Esophagus squamous epithelium (tissue), 5 donors: ENCODE measurements at regions not wholly inside any gene's neighbourhood (a gene's known extent, or its start where the extent isn't known, plus 50 kb on each side); places are given as distances from the start of the nearest gene placed in this dataset.

Experiments
- DNase-seq: peaks from one replicate; lab custom pipeline; 2025; lab: John Stamatoyannopoulos, UW
- H3K27ac ChIP-seq, 4 donors: fragments of 200-600 bp; sonication (generic); one replicate each; pipeline ENCODE4 v1.5.1; 2016 to 2019; ENCODE audit warnings: mild to moderate bottlenecking in 1 of 4
- H3K27me3 ChIP-seq, 4 donors: fragments of 200-600 bp; sonication (generic); 1 replicate in 3 of 4; 2 replicates in 1 of 4; pipeline versions ENCODE4 v1.5.1 to v1.6.0; 2017 to 2021; ENCODE audit warnings: antibody characterized with exemption in 1 of 4
- H3K36me3 ChIP-seq, 3 donors: fragments of 200-600 bp; sonication (generic); one replicate each; pipeline ENCODE4 v1.5.1; 2016 to 2019
- H3K4me1 ChIP-seq, 3 donors: fragments of 200-600 bp; sonication (generic); one replicate each; pipeline ENCODE4 v1.5.1; 2017 to 2019
- H3K4me3 ChIP-seq, 4 donors: fragments of 200-600 bp; sonication (generic); 1 replicate in 3 of 4; 2 replicates in 1 of 4; pipeline ENCODE4 v1.5.1; 2016 to 2019; ENCODE audit warnings: mild to moderate bottlenecking in 2 of 4, moderate library complexity in 1 of 4
- H3K9me3 ChIP-seq, 3 donors: fragments of 200-600 bp; sonication (generic); one replicate each; pipeline ENCODE4 v1.5.1; 2016 to 2019
- CTCF ChIP-seq, 6 experiments: fragments of 450-650 bp in 4 of 6; fragments of 200-600 bp in 2 of 6; sonication (generic) in 2 of 6; IDR thresholded peaks; one replicate each; pipeline ENCODE4 v1.5.1; 2016 to 2019; ENCODE audit warnings: antibody characterized with exemption in 6 of 6, mild to moderate bottlenecking in 4 of 6, moderate library complexity in 4 of 6
- POLR2A ChIP-seq, 4 donors: fragments of 450-650 bp; IDR thresholded peaks; one replicate each; pipeline ENCODE4 v1.6.1; 2017; ENCODE audit warnings: antibody characterized with exemption in 4 of 4, mild to moderate bottlenecking in 4 of 4, moderate library complexity in 3 of 4
- WGBS, 2 donors: methylation state at CpG; one replicate each; pipeline ENCODE4 v1.1.5; 2018; 5-methylcytosine and 5-hydroxymethylcytosine counted together
- intact Hi-C: fragments of 100-400 bp; cut with DNase I; formaldehyde crosslinking; loops from one replicate; pipeline ENCODE4 v1.15.0; 2022
- donor health status: DM: yes; HTN: yes; CAD: no.

- Histone ChIP-seq H3K9me3 (no peaks in the 10 kb centered on the region), H3K4me1 (no peaks in the 10 kb centered on the region), H3K36me3 (no peaks in the 10 kb centered on the region), H3K4me3 (no peak overlapping the region), H3K27me3 (no peaks in the 10 kb centered on the region), H3K27ac (no peak overlapping the region)
- TF ChIP-seq CTCF (IDR thresholded peaks at IDR 0.05) = no peak
- no peak for TF ChIP-seq POLR2A (IDR thresholded peaks at IDR 0.05)
- no peak for DNase-seq
- intact Hi-C loops = no loop called here
- 36 to 43% methylated on average over 9 to 12 of the region's 12 CpGs for WGBS, 2 donors
Observed at GRCh38 chr20:61129311-61129710, 122.8 kb upstream of the CDH4 start.

- intact Hi-C loops = no loop called here
- peaks cover 0 to 2% (median 0%) of the 10 kb centered on the region in 4 donors for H3K27me3 ChIP-seq
- no peak for DNase-seq
Observed at GRCh38 chr20:61130156-61130555, 121.9 kb upstream of the CDH4 start.

GRCh38 chr20:61131944-61132343, 120.1 kb upstream of the CDH4 start:
- Histone ChIP-seq H3K36me3 (no peaks in the 10 kb centered on the region), H3K4me1 (no peaks in the 10 kb centered on the region), H3K27ac (no peak overlapping the region), H3K27me3 (peaks cover 0 to 14% (median 0%) of the 10 kb centered on the region in 4 donors), H3K9me3 (no peaks in the 10 kb centered on the region), H3K4me3 (no peak overlapping the region)
- 79 to 94% methylated on average over 9 of the region's 9 CpGs for WGBS, 2 donors
- intact Hi-C loops = no loop called here
- TF ChIP-seq POLR2A (IDR thresholded peaks at IDR 0.05) (no peak), CTCF (IDR thresholded peaks at IDR 0.05) (no peak)
- DNase-seq = no peak

More at GRCh38 chr20:61130156-61130555, 121.9 kb upstream of the CDH4 start:
- WGBS, 2 donors = 85 to 91% methylated on average over 7 of the region's 7 CpGs
- H3K27ac ChIP-seq = no peak overlapping the region
- H3K36me3 ChIP-seq = no peaks in the 10 kb centered on the region
- TF ChIP-seq CTCF (IDR thresholded peaks at IDR 0.05) (no peak), POLR2A (IDR thresholded peaks at IDR 0.05) (no peak)
- no peaks in the 10 kb centered on the region for H3K4me1 ChIP-seq
- H3K9me3 ChIP-seq = no peaks in the 10 kb centered on the region
- H3K4me3 ChIP-seq = no peak overlapping the region

GRCh38 chr20:61133611-61134010, 118.5 kb upstream of the CDH4 start:
- Histone ChIP-seq H3K4me3 (no peak overlapping the region), H3K27me3 (peaks cover 0 to 14% (median 0%) of the 10 kb centered on the region in 4 donors), H3K27ac (no peak overlapping the region), H3K9me3 (no peaks in the 10 kb centered on the region), H3K36me3 (no peaks in the 10 kb centered on the region), H3K4me1 (no peaks in the 10 kb centered on the region)
- WGBS, 2 donors = 68 to 73% methylated on average over 6 of the region's 6 CpGs
- intact Hi-C loops = no loop called here
- TF ChIP-seq CTCF (IDR thresholded peaks at IDR 0.05) = no peak
- no peak for TF ChIP-seq POLR2A (IDR thresholded peaks at IDR 0.05)
- DNase-seq = no peak

- H3K36me3 ChIP-seq = no peaks in the 10 kb centered on the region
- intact Hi-C loops = no loop called here
- no peaks in the 10 kb centered on the region for H3K4me1 ChIP-seq
- TF ChIP-seq POLR2A (IDR thresholded peaks at IDR 0.05) (no peak), CTCF (IDR thresholded peaks at IDR 0.05) (no peak)
- H3K27me3 ChIP-seq = peaks cover 0 to 14% (median 0%) of the 10 kb centered on the region in 4 donors
- no peaks in the 10 kb centered on the region for H3K9me3 ChIP-seq
- 42 to 50% methylated on average over 9 of the region's 9 CpGs for WGBS, 2 donors
- no peak overlapping the region for H3K4me3 ChIP-seq
- DNase-seq = no peak
- no peak overlapping the region for H3K27ac ChIP-seq
Observed at GRCh38 chr20:61134296-61135030, 117.6 kb upstream of the CDH4 start.
